ENCODE measurements at regions not wholly inside any gene's neighbourhood (a gene's known extent, or its start where the extent isn't known, plus 50 kb on each side); places are given as distances from the start of the nearest gene placed in this dataset.

DNA sequence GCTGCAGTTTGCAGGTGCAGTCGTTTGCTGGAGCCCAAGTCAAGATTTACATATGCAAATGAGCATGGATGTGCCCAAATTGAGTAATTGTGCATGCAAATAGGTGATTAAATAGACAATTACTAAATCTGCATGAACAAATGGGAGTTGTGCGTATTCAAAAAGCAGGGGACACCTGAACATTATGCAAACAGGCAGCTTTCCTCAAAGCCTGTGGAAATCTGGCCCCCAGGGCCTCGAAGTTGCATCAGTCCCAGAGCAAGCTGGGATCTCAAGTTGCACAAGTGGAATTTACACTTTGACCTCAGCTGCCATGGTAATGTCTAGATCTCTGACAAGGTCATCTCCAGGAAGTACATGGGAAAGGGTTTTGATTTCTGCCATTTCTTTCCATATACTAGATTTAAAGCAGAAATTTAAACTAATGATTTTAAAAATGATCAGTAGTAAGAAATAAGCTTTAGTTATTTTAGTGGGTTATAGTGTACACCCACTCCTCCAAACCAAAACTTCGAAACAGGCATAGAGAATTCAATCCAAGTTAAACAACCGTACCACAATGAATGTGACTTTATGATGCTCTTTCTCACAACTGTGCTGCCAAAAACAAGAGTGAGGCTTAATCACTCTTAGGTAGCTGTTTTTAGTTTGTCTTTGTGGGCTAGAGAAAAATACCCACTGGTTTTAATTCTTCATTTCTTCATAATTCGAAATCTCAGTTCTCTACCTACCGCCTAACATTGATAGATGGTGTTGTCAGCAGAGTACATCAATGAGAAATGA lies 110.7 kb downstream of the RND3 start:
- no CpG with 5 or more reads among the region's 7 CpGs for whole genome bisulfite sequencing (ENCODE audit: extremely low coverage, insufficient read length, low lambda C conversion rate)
- Histone ChIP-seq H3K79me1 (ENCODE audit: insufficient read depth, low read depth, low read length, poor library complexity, severe bottlenecking) (no peaks in the 10 kb centered on the region), H4K20me1 (ENCODE audit: control insufficient read depth, insufficient read depth, insufficient read length) (no peaks in the 10 kb centered on the region), H2AFZ (ENCODE audit: low read length) (no peak overlapping the region), H4K8ac (replicated peaks; ENCODE audit: insufficient read length, low read depth, low read length) (no peak overlapping the region), H3K27ac (ENCODE audit: insufficient read length, low read depth, low read length) (no peak overlapping the region), H2BK12ac (ENCODE audit: insufficient read length, low read depth, low read length) (no peak overlapping the region), H2AK5ac (ENCODE audit: insufficient read length, low read length) (no peak overlapping the region), H3K4me1 (ENCODE audit: insufficient read depth, low read length) (peaks cover 3% of the 10 kb centered on the region), H3K23me2 (ENCODE audit: insufficient read length, low read depth, low read length, poor library complexity, severe bottlenecking) (no peaks in the 10 kb centered on the region), H3K27me3 (ENCODE audit: insufficient read depth, low read length) (no peaks in the 10 kb centered on the region), H4K5ac (ENCODE audit: insufficient read length, low read depth, low read length) (no peak overlapping the region), H3K9ac (ENCODE audit: extremely low read depth, insufficient read length, low read length) (no peak overlapping the region), H3K14ac (ENCODE audit: insufficient read depth, low read length) (no peak overlapping the region), H3K4ac (ENCODE audit: low read depth, low read length) (no peak overlapping the region), H3K79me2 (ENCODE audit: insufficient read depth, low read length) (no peaks in the 10 kb centered on the region), H2BK5ac (ENCODE audit: insufficient read length, low read length) (no peak overlapping the region), H4K91ac (ENCODE audit: insufficient read length, low read depth, low read length) (no peak overlapping the region), H3K9me3 (ENCODE audit: control insufficient read depth, low read depth, low read length) (no peaks in the 10 kb centered on the region), H2BK120ac (ENCODE audit: low read depth, low read length, poor library complexity, severe bottlenecking) (no peak overlapping the region), H2BK20ac (ENCODE audit: low read depth, low read length, poor library complexity, severe bottlenecking) (no peak overlapping the region), H3K23ac (ENCODE audit: insufficient read length, low read depth, low read length) (no peak overlapping the region), H3K4me2 (ENCODE audit: insufficient read depth, insufficient read length, low read length) (no peak overlapping the region), H2BK15ac (ENCODE audit: low read depth, low read length) (no peak overlapping the region), H3K56ac (ENCODE audit: insufficient read length, low read depth, low read length) (no peak overlapping the region), H3K18ac (ENCODE audit: insufficient read length, low read depth, low read length) (no peak overlapping the region), H3T11ph (ENCODE audit: low read length) (no peak overlapping the region)
- Mint-ChIP-seq H3K4me1 (peaks cover 7 to 10% of the 10 kb centered on the region in 2 experiments; a peak in 3 of 4 replicates), H3K4me3 (no peak overlapping the region), H3K27ac (peak overlapping the region in 1 of 3 experiments; percentile 53; a peak in 2 of 7 replicates), H3K9me3 (peaks cover 0 to 4% of the 10 kb centered on the region in 2 experiments; a peak in 3 of 5 replicates), H3K27me3 (ENCODE audit: low read depth) (no peaks in the 10 kb centered on the region), H3K36me3 (ENCODE audit: insufficient read depth in 1 of 3, low read depth in 3 of 3) (peaks cover 0 to 5% (median 0%) of the 10 kb centered on the region in 3 experiments; a peak in 1 of 7 replicates)
- DNase-seq: no peak
- no peak for TF ChIP-seq CTCF (conservative IDR thresholded peaks at IDR 0.05)
